HG03066 (cell line): ENCODE measurements at regions not wholly inside any gene's neighbourhood (a gene's known extent, or its start where the extent isn't known, plus 50 kb on each side); places are given as distances from the start of the nearest gene placed in this dataset.

ENCODE experiments used
- ATAC-seq: cut with Tn5 transposase; IDR thresholded peaks from one replicate; pipeline ENCODE4 v1.9.1; 2021; ENCODE audit warnings: low read depth; ENCODE audit not compliant: unreplicated experiment

- ATAC-seq, result no peak
Observed at GRCh38 chr9:28866951-28867350, 1293.7 kb upstream of the C9orf72 start.

DNA sequence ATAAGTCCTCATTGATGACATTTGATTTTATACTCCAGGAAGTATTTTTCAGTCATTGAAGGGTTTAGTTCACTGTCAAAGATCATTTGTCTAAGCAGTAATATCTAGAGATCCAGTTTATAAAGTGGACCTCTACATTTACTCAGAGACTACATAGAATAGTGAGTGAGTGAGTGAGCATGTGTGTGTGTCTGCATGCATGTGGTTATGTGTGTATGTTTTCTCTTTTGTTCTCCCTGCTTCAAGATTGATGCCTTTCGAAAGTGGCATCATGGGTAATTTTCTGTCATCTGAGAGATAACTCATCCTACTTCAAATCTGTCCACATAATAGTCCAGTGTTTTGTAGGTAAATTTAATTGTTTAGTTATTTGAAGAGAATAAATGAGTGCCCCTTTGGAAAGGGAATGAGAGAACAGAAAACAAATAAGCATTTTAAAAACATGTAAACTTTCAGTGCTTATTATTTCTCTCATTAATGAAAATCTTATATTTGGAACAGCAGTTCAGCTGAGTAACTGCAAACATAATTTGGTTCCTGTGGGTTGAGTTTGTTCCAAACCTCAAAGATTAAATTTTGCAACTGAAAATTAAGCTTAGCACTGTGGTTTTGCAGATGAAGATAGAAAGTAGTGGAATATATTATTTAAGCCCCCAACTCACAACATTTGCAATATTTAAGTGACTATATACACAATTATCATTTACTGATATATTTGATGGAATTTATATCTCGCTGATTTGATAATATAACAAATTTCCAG lies 1295.1 kb upstream of the C9orf72 start:
- ATAC-seq, result no peak

DNA sequence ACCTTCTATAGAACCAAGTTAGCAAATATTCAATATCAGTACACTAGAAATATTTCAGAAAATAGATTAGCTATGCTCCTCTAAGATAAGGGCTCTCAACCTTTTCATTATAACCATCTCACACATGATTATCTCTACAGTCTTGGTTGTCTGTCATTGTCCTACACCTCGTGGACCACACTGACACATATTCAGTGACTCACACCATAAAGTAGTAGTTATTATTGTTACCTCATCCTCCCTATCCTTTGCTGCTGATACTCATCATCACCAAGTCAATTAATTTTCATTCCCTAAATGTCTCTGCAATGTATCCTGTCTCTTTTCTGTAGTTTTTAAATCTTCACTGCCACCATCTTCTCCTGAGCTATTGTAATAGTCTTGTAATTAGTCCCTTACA lies 1309.2 kb upstream of the C9orf72 start:
- ATAC-seq, result no peak

- no peak for ATAC-seq
Observed at GRCh38 chr9:28883234-28883633, 1310.0 kb upstream of the C9orf72 start.

DNA sequence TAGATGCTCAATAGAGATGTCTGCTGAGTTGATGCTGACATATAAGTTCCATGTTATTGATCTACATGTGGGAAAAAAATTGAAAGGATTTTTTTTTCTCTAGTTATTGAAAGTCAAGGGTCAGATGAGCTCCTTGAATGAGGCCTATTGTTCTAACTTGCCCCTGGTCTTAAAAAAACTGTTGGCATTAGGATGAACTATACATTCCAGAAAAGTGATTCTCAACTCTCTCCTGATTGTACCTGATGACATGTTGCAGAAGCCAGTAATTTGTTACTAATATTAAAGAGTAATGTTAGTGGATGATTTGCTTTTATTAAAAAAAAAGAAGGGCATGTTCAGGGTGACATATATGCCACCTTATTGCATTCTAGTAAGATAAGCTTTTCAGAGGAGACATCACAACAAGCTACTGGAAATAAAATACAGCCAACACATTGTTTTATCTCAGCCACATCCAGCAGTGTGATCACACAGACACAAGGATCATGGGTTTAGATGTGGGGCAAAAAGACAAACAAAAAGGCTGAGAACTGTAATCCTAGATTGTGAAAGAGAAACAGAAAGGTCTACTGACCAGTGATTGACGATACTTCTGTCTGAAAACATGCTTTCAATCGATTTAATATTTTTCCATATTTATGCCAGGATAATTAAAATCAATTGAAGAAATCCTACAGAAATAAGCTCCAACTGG lies 1314.1 kb upstream of the C9orf72 start:
- ATAC-seq, result no peak

DNA sequence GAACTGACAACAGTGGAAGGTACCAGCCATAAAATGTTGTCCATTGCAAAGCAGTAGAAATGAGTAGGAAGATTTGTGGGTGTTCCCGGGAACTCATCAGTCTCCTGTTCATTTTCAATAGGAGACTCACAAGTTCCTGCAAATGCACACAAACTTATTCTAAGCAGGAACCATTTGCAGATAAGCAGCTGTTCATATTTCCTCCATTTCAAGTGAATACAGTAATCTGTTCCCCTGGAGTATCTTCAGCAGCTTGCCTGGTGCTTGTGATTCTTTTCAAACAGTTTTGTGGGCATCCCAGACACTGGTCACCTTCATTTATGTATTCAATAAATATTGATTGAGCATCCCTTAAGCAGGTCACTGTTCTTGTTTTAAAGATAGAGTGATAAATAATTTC lies 1315.5 kb upstream of the C9orf72 start:
- no peak for ATAC-seq

DNA sequence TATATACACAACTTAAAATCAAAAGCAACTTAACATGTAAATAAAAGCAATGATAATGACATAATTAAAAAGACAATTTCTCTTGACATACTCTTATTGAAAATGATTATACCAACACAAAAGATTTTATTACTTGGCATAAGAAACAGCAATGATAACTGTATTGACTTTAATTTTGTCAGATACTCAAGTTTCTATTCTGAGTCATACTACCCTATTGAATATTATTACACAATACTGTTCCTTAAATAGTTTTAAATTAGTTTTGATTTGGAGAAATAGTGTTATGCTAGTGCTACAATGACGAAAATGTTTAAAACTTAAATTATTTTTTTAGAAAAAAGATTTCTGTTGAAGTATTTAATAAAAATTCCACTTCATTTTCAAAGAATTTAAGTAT lies 1319.3 kb upstream of the C9orf72 start:
- no peak for ATAC-seq

GRCh38 chr9:28899267-28899666 lies 1326.0 kb upstream of the C9orf72 start:
- no peak for ATAC-seq

DNA sequence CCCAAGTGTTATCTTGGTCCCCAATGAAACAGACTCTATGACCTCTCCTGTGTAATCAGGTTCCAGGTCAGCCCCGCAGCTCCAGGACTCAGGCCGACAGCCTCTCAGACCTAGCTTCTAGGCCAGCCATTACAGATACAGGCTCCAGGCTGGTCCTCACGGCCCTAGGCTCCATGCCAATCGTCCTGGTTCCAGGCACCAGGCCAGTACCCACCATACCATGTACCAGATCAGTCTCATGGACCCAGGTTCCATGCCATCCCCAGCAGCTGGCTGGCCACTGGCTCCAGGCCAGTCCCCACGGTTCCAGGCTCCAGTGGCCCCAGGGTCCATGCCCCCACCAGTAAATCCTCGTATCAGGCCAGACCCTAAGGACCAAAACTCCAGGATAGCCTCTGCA lies 1326.6 kb upstream of the C9orf72 start:
- no peak for ATAC-seq

DNA sequence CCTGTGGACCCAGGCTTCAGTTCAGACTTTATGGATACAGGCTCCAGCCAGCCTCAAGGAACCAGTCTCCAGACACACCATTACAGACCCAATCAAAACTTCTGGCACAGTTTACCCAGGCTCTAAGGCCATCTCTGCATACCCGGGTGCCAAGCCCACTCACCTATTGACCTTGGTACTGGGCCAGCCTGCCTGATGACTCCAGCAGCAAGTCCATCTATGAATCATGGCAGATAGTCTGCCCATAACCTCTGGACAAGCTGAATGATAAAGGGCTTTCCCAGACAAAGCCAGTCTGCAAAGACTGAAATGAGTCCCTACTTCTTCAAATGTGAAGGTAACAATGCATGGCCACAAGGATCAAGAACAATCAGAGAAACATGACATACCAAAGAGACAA lies 1327.1 kb upstream of the C9orf72 start:
- ATAC-seq, result no peak

DNA sequence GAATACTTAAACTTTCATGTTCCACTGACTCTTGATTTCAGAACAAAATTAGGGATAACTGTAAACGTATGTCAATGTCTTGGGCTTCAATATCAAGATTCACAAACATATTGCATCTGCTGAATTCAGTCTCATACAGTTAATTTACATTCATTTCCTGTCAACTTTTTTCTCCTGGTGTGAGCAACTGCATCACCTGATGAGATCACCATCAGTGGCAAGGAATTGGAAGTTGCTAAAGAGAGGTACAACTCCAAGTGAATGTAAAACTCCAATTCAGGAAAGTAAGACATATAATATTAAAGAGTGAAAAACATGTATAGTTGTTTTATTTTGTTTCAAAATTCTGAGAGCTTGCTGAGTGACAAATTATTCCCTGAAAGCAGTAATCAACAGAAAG lies 1336.2 kb upstream of the C9orf72 start:
- ATAC-seq, result no peak

DNA sequence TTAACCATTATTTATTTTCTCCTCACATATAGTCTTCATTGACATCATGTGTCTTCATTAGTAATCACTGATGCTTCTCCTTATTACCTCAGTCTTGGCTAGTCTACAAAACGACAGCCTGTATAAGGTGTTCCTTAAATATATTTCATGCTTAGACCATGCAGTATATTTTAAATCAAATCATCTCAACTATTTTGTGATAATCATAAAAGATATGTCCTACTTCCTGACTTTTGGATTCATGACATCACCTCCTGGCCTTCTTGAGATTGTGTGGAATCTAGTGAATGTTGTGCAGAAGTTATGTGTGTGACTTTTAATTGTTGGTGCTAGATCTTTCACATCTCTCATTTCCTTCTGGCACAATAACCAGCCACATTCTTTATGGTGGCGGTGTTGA lies 1339.3 kb upstream of the C9orf72 start:
- ATAC-seq, result no peak

- no peak for ATAC-seq
Observed at GRCh38 chr9:28915202-28915930, 1342.1 kb upstream of the C9orf72 start.

GRCh38 chr9:28916348-28916747 lies 1343.1 kb upstream of the C9orf72 start:
- no peak for ATAC-seq

DNA sequence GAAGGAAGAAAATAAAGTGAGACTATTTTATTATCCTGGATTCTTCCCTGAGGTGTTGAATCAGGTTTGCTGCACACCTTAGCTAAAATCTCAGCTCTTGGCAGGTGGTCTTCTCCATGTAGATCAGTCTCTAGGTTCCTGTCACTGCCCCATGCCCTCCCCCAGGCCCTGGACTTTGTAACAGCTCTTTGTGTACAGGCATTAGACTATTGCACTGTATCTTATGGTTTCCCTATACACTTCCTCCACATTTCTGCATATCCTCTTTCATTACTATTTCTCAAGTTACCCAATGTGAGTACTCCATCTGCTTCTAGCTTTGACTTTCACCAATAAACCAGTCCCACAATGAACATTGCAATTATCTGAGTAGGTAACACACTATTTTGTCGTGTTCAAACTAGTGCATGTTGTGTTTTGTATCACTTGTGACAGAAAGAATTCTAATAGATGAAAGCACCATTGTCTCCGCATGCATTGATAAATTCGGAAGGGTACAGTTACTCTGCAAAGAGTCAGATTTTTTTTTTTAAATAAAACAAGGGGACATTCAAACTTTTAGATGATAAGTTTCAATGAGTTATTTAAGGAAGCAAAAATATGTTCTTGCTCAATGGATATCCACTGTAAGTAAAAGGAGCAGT lies 1348.7 kb upstream of the C9orf72 start:
- no peak for ATAC-seq

DNA sequence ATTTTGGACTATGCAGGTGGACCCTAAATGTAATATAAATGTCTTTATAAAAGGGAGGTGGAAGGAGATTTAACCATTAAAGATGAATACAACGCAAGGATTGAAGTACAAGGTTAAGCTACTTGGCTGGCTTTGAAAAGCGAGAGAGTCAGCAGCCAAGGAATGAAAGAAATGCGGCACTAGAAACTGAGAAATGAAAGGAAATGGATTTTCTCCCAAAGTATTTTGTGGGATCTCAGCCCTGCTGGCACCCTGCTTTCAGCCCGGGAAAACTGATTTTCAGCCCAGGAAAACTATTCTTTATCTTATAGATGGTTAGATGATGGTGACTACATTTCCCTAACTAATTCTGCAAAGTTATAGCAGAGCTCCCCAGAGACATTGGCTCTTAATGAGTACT lies 1349.6 kb upstream of the C9orf72 start:
- ATAC-seq, result no peak

GRCh38 chr9:28923351-28923750 lies 1350.1 kb upstream of the C9orf72 start:
- ATAC-seq, result no peak

DNA sequence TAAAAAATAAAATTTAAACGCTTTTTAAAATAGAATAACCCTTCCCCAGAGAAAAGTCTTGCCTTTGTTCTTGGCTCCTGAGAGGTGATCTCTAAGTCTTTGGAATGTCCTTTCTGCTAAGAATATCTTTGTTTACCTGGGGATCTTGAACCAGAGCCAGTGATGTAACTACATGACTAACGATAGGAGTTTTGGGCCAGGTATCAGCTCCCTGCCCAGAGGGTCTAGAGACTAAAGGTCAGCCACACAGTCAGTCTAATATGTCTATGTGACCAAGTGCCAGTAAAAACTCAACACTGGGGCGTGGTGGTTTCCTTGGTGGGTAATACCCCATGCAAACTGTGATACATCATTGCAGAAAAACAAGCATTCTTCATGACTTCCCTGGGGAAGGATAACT lies 1351.9 kb upstream of the C9orf72 start:
- no peak for ATAC-seq

- no peak for ATAC-seq
Observed at GRCh38 chr9:28926306-28926705, 1353.0 kb upstream of the C9orf72 start.

DNA sequence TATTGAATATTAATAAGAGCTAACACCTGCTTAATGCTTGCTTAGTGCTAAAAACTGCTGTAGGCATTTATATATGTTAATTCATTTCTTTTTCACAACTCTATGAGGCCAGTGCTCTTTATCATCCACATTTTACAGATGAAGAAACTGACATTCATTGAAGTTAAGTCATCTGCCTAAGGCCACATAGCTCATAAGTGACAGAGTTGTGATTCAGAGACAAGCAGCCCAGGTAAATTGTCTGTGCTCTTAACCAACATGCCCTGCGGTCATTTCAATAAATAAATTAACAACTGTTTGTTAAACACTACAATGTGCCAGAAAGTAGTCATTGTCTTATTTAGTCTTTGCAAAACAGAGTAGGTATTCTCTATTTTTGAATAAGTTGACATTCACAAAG lies 1354.4 kb upstream of the C9orf72 start:
- ATAC-seq, result no peak

GRCh38 chr9:28929433-28929832 lies 1356.2 kb upstream of the C9orf72 start:
- no peak for ATAC-seq
